ENCODE measurements at regions not wholly inside any gene's neighbourhood (a gene's known extent, or its start where the extent isn't known, plus 50 kb on each side); places are given as distances from the start of the nearest gene placed in this dataset.
"Not testable (repeated sequence)": the region's sequence is repeated elsewhere in the genome, so short reads cannot be mapped to it uniquely, and the experiment has no call there.

DNA sequence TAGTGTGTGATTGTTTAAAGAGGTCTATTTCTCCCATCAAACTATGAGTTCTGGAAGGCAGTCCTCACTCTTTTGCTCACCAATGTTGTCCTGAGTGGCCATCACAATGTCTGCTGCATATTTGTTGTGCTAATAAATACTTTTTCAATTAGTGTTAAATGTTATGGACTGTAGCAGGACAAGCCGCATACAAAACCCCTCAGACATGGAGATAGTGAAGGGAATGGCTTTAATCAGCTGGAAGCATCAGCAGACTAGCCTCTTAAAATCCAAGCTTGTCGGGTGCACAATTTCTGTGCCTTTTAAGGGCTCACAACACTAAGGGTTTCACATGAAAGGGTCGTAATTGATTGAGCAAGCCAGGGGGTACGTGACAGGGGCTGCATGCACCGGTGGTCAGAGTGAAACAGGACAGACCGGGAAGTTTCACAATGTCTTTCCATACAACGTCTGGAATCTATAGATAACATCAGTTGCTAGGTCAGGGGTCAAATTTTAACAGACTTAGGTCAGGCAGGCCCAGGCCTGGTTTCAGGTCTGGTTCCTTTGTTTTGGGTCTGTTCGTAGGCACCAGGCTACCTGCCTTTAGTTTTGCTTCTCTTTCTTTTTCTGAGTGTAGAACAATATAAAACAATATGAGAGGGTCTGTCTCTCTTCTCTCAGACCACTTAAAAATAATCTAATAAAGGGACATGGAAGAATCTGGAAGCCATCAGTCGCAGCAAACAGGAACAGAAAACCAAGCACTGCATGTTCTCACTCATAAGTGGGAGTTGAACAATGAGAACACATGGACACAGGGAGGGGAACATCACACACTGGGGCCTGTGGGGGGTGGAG lies 327.6 kb upstream of the HTR1E start:
- DNase-seq, result no peak

DNA sequence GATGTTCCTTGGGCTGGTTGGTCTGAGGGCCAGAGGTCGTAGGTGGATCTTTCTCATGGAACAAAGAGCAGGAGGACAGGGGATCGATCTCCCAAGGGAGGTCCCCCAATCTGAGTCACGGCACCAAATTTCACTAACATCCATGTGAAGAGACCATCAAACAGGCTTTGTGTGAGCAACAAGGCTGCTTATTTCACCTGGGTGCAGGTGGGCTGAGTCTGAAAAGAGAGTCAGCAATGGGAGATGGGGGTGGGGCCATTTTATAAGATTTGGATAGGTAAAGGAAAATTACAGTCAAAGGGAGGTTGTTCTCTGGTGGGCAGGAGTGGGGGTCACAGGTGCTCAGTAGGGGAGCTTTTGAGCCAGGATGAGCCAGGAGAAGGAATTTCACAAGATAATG lies 334.0 kb upstream of the HTR1E start:
- not testable (repeated sequence) for DNase-seq

DNA sequence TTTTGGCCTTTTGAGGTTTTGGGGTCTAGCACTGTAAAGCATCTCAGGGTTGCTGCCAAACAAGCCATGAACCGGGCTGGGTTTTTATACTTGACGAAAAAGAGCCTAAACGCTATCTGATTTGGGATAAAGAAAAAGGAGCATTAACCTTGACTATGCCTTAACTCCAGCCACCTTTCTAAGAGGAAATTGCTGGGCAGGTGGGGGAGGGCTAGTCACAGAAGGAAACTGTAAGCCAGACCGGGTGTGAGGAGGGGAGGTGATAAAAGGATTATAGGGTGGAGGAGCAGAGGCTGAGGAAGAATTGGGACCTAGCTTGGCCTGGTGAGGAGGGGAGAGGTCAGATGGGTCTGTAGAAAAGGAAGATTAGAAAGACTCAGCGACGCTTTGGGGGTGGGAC lies 335.2 kb upstream of the HTR1E start:
- DNase-seq, result not testable (repeated sequence)

DNA sequence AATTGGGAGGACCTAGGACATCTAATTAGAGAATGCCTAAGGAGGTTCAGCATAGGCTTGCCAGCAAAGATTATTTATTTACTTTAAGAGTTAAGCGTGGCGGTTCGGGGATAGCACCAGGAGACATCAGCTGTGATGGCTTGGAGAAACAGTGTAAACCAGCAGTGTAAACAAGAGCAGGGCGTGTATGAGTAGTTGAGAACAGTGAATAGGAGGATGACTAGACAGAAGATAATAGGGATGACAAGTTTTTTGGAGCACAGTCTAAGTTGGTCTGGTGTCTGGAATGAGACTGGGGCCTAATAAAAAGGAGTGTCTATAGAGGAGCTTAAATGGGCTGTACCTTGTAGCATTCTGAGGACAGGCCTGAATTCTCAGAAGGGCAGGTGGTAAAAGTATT lies 338.4 kb upstream of the HTR1E start:
- not testable (repeated sequence) for DNase-seq

DNA sequence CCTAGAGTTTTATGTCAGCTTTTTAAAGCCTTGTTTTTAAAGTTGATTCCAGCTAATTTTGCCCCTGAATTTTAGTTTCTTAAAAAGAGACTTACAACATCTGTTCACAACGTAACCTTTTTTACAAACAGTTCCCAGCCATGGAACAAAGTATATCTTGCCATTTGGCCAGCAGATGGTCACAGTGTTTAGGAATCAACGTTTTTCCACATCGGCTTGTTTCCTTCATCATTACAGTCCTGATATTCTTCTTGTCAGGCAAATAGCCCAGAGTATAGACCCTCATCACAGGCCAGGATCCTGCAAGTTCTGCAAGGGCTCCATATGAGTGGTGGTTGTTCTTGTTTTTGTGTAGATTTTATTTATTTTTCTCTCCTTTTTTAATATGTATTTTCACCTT lies 341.7 kb upstream of the HTR1E start:
- no peak for DNase-seq

DNA sequence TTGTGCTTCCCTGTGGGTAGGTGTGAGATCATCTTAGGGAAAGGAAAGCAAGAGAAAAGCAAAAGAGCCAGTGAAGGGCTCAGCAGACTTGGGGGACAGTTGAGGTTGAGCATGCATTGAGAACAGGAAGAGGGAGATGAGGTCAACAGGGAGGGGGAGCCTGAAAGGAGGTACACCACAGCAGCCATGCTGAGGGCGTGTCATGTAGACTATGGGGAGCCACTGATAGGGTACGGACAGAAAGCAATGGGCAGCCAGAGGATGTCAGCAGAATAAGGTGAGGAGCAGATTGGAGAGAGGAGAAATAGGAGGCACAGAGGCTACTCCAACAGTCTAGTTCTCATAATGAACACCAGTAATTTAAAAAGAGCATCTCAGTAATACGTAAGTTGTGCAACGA lies 351.1 kb upstream of the HTR1E start:
- DNase-seq, result no peak

DNA sequence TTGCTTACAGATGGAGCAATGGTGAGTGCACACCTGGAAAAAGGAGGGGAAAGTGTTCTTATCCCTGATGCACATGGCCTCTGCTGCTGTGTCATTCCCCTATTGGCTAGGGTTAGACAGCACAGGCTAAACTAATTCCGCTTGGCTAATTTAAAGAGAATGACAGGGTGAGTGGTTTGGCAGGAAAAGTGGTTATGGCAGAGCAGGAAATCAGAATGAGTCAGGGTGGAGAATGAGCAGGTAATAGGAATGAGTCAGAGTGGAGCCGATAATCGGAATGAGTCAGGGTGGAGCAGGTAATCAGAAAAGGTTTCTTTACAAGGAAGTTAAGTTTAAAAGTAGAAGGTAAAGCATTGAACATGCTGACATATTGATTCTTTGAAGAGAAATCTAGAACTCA lies 355.5 kb upstream of the HTR1E start:
- no peak for DNase-seq

DNA sequence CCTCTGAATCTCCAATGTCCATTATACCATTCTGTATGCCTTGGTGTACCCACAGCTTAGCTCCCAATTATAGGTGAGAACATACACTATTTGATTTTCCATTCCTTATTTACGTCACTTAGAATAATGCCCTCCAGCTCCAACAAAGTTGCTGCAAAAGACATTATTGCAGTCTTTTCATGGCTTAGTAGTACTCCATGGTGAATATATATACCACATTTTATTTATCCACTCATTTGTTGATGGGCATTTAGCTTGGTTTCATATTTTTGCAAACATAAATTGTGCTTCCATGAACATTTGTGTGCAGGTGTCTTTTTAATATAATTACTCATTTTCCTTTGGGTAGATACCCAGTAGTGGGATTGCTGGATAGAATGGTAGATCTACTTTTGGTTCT lies 374.1 kb upstream of the HTR1E start:
- DNase-seq, result no peak

DNA sequence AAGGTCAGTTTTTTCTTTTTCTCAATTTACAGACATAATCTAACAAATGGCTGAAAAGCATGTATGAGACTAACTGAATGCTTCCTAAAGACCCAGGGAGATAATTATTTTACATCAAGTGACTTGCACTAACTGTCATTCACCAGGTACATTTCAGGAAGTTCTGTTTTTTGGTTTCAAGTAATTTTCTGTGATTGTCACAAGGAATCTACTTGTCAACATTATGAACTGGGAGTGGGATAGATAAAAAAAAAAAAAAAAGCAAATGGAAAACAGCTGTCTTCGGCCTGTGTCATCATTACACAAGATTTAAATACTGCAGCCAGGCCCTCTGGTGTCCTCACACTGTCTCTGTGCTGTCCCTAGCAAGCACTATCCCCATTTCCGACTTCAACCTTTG lies 379.0 kb upstream of the HTR1E start:
- DNase-seq, result no peak

DNA sequence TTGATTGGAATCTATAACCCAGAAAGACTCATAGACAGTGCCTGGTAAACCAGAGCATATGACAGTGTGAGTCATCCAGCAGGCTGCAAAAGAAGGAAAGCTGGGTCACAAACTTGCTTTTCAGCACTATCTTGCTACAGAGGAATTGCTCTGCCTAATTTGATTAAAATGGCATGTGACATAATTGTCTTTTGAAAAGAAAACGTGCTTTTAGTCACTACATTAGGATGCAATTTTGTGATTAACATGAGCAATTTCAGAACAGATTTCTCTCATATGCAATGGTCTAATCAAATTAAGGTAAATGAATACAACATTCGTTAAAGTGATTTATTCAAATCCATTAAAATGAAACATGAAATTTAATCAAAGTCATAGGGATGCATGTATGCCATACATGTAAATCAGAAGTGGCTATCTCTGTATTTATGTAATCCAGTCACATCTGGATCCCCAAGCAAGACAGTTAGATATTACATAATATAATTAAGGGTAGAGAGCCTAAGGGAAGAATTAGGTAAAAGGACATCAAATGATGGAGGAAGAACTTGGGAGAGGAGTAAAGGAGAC lies 400.0 kb upstream of the HTR1E start:
- DNase-seq, result no peak

DNA sequence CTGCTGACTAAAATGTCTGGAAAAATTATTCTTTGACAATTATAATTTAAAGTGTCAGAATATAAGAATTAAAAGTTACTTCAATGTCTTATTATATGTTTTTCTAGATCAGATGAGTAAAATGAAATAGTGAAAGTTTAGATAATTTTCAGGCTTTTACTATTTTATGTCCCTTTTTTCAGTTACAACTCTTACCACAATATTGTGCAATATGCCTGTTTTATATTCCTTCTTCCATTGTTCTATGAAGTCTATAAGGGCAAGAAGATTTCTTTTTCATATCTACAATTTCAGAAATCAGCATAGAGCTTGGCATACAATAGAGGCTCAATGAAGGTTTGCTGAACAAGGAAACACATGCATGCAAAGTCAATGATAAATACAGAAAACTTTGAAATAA lies 401.2 kb upstream of the HTR1E start:
- DNase-seq, result no peak

DNA sequence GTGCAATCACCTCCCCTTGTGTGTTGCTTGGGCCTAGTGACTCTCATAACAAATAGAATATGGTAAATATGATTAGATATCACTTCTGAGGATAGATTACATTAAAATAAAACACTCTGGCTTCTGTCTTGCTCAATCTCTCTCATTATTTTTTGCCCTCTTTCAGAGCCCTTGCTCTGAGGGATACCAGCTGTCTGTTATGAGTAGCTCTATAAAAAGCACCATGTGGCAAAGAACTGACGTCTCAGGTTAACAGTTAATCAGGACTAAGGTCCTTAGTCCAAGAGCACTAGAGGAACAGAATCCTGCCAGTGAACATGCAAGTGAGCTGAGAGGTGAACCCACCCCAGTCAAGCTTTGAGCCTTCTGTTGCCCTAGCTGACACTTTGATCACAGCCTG lies 402.2 kb upstream of the HTR1E start:
- DNase-seq, result peak; percentile 23

DNA sequence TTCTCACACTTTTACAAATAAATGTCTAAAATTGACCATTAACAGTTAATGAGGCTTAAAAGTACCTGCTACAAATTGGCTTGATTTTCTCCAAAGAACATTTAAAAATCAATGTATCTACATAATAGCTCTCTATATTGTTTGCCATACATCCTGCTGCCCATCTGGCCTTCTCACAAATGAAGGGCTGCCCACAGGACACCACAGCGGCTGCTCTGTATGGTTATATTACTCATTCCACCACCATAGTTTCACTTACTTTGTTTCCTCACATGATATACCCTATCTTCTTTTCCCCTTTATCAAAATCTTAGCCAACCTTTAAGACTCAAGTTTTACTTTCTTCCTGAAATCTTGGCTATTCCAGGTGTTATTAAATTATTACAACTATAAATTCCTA lies 407.7 kb upstream of the HTR1E start:
- DNase-seq, result no peak

DNA sequence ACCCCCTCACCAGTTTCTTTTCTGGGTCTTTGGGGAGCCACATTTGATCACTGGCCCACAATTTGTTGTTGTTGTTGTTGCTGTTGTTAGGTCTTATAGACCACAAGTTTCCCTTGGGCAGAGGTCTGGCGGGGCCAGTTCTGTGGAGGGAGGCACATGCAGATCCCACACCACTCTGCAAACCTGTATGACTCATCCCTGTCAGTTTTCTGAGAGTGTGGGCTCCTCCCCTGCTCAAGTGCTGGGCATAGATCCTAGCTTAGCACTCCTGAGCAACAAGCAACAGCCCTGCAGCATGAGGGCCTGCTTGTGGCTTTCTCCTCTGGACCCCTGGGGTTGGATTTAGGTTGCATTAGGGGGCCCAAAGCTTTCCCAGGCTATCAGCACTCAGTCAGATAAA lies 411.1 kb upstream of the HTR1E start:
- no peak for DNase-seq

DNA sequence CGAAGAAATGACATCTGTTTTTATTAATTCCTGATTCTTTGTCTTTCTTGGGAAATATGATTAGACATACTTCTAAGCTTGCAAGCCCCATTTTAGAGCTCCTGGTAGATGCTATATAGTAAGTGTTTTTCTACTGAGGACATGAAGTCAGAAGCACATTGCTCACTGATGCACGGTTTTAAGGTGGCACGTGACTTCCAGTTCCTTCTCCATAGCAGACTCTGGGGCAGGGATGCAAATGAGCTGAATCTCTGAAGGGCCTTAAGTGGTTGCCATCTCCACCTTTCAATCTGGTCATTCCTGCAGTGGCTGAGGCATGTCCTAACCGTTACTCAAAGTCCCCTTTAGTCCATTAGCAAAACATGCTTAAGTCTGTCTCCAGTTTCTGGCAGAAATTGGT lies 421.2 kb upstream of the HTR1E start:
- DNase-seq, result no peak

DNA sequence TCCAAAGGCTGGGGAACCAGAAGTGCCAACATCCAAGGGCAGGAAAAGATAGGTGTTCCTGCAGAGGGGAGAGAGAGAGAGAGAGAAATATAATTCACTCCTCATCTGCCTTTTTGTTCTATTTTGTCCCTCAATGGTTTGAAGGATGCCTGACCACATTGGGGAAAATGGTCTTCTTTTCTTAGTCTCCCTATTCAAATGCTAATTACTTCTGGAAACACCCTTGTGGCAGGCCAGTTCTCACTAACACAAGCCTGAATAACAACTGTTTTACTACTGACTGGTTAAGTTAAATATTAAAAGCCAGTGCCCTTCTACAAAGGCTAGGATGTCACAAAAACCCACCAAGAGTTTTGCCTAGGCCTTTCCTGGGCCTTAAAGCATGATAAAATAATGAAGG lies 425.4 kb upstream of the HTR1E start:
- no peak for DNase-seq

DNA sequence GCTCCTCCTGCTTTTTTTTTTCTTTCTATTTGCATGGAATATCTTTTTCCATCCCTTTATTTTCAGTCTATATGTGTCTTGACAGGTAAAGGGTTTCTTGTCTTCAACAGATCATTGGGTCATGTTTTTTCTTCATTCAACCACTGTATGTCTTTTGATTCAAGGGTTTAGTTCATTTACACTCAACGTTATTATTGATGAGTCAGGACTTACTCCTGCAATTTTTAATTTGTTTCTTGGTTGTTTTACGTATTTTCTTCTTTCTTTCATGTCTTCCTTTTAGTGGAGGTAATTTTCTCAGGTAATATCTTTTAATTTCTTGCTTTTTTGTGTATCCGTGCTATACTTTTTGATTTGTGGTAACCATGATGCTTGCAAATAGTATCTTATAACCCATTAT lies 429.1 kb upstream of the HTR1E start:
- DNase-seq, result no peak

DNA sequence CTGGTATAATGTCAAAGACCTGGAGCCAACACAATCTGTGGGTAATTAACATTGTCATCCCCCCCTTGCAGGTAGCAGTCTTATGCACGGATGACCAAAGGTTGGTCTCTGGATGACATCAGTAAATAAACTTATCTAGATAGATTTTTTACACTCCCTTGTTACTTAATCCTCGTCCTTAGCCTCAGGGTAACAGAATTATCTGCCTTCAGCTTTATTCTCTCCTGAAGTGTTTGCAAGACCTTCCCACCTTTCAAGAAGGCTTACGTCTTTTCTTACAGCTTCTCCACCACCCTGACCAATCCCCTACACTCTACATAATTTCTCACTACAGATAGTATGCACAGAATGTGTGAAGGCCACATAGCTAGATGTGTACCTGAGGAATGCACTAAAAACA lies 434.8 kb upstream of the HTR1E start:
- DNase-seq, result no peak

DNA sequence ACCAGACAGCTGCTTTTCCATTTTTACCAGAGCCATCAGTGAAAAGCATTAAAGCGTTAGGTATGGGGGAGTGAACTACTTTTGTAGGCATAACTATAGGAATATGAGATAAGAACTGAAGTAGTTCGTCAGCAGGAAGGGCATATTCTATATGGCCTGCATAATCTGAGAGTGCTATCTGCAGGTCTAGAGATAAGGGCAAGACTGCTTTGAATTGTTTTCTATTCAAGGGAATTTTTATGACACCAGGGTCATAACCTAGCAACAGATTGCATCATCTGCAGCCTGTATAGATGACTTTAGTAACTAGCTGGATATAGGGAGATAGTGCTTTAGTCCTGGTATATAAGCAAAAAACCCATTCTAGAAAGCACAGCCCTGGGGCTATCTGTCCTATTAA lies 437.3 kb upstream of the HTR1E start:
- no peak for DNase-seq

DNA sequence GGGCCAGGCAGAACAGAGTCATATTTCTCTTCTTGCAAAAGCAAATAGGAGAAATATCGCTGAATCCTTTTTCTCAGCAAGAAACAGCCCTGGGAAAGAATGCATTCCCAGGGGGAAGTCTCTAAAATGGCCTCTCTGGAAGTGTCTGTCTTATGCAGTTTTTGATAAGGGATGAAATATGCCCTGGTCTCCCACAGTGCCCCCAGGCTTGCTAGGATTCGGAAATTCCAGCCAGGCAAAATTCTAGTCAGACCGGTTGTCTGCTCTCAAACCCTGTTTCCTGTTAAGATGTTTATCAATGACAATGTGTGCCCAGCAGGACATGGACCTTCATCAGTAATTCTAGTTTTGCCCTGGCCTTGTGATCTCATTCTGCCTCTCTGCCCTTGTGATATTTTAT lies 448.3 kb upstream of the HTR1E start:
- not testable (repeated sequence) for DNase-seq

DNA sequence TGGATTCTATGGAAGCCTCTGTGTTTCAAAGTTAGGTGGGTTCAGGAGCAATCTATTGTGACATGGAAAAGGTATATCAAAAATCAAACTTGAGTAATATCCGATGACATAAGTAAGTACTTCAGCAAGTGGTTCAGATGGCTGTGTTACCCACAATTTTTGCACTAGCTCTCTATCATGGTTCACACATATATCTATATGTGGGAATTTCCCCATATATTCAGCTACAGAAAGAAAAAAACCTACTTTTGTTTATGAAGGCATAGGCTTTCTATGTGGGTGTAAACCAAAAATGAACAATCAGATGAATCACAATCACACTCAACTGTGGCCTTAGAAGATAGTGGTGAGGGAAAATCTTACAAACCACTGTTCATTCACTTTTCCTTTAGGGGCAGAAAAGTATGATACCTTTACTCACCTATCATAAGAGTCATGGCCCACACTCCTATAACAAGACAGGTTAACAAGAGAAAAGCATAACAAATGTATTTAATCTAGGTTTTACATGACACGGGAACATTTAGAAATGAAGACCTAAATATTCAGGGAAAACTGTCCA lies 449.6 kb upstream of the HTR1E start:
- no peak for DNase-seq

DNA sequence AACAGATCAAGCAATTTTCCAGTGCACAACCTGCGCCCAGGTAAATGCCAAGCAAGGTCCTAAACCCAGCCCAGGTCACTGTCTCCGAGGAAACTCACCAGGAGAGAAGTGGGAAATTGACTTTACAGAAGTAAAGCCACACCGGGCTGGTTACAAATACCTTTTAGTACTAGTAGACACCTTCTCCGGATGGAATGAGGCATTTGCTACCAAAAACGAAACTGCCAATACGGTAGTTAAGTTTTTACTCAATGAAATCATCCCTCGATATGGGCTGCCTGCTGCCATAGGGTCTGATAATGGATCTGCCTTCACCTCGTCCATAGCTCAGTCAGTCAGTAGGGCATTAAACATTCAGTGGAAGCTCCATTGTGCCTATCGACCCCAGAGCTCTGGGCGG lies 459.0 kb upstream of the HTR1E start:
- DNase-seq, result not testable (repeated sequence)

DNA sequence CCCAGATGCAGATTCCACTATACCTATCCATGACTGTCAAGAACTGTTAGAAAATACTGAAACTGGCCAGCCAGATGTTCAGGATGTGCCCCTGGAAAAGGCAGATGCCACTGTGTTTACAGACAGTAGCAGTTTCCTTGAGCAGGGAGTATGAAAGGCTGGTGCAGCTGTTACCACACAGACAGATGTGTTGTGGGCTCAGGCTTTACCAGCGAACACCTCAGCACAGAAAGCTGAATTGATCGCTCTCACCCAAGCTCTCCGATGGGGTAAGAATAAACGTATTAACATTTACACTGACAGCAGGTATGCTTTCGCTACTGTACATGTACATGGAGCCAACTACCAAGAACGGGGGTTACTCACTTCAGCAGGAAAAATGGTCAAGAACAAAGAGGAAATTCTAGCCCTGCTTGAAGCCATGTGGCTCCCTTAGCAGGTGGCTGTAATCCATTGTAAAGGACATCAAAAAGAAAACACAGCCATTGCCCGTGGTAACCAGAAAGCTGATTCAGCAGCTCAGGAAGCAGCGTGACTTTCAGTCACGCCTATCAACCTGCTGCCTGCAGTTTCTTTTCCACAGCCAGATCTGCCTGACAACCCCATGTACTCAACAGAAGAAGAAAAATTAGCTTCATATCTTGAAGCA lies 459.7 kb upstream of the HTR1E start:
- DNase-seq, result peak; percentile 43

DNA sequence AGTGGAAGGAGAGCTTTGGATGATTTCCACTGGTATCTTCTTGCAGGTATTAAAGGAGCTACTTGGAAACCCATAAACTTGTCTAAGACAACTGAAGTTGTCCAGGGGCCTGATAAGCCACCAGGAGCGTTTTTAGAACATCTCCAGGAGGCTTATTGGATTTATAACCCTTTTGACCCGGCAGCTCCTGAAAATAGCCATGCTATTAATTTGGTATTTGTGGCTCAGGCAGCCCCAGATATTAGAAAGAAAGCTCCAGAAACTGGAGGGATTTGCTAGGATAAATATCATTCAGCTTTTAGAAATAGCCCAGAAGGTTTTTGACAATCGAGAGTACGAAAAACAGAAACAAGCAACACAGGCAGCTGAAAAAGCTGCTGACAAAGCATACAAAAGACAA lies 461.0 kb upstream of the HTR1E start:
- no peak for DNase-seq

Measured in tongue (tissue), 1 donor.